Retinal pigment epithelial cell (primary cell): ENCODE measurements at regions not wholly inside any gene's neighbourhood (a gene's known extent, or its start where the extent isn't known, plus 50 kb on each side); places are given as distances from the start of the nearest gene placed in this dataset.

Source experiments
- DNase-seq: peaks from one replicate; pipeline ENCODE4 v3.0.0-alpha.2; 2010; ENCODE audit warnings: low read depth
- H3K4me3 ChIP-seq: 2 replicates; pipeline ENCODE4 v1.5.1; 2011; ENCODE audit warnings: mild to moderate bottlenecking, low read length, control low read depth, moderate library complexity
- CTCF ChIP-seq: conservative IDR thresholded peaks from 2 replicates; pipeline ENCODE4 v1.5.1; 2011; ENCODE audit warnings: low read depth, low read length, control low read depth, inconsistent platforms

- no peak for DNase-seq
- H3K4me3 ChIP-seq = no peak overlapping the region
- TF ChIP-seq CTCF = no peak
Observed at GRCh38 chr15:47622055-47622454, 95.2 kb upstream of the SEMA6D start.

DNA sequence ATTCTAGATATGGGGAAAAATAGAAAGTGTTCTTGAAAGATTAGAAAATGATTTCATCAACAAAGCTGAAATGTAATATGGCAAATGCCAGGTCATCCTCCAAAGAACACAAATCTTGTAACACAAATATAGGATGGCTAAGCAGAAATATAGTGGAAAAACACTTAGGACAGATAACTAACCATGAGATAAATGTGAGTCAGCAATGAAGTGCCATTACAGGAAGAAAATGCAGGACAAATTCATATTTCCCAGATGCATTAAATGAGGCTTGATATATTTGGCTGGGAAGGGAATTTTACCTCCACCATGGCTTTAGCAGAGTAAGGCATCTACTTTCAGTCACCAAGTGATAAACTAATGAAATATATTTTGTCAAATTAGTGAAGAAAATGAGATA is 92.8 kb upstream of the SEMA6D start:
- DNase-seq = no peak
- TF ChIP-seq CTCF = no peak
- H3K4me3 ChIP-seq = no peak overlapping the region

DNA sequence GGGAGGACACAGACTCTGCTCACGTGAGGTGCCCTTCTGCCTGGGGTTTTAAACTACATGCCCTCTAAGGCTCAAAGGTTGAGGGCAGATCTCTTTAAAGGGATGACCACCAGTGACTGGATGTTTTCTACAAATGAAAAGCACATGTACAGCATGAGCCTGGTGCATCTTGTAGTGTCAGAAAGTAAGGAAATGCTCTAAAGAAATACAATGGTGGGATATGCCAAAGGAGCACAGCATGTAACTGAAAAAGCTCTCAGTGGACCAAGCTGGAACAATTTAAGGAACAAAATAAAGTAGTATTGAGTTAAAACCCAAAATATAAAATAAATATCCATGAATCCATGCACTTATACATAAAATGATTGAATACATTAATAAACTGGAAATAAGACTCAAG is 78.3 kb upstream of the SEMA6D start:
- no peak overlapping the region for H3K4me3 ChIP-seq
- no peak for DNase-seq
- TF ChIP-seq CTCF = no peak

DNA sequence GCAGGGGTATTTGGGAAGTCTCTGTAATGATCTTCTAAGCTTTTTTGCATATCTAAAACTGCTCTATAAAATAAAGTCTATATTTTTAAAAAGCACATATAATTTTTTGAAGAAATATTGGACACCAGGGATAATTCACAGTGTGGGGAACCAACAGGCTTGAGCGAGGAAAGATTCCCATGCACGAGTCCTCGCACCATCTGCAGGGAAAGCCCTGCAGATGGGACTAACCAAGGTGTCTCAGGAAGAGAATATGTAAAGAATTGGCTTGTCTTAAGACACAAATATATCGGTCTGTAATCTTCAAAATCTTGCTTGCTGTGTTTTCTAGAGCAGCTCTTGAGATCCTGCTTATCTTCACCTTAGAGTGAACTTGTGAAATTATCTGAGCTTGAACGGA is 77.2 kb upstream of the SEMA6D start:
- no peak for DNase-seq
- TF ChIP-seq CTCF = no peak
- H3K4me3 ChIP-seq = no peak overlapping the region

DNA sequence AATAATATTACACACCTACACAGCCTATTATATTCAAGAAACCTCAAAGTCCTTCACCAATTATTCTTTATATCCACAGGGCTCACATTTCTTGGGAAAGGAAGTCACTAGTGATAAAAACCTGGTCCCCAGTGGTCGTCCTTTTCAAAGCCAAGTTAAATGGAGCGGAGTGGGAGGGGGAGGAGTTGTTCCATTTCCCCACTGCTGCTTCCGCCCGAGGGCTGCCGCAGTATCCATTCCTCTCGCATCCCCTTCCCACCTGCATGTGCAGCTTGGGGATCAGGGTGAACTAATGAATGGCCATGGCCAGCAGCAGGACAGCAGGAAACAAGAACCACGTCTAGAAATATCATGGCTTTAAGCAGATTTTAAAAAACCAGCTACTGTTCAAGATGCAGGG is 76.4 kb upstream of the SEMA6D start:
- H3K4me3 ChIP-seq = no peak overlapping the region
- TF ChIP-seq CTCF = no peak
- no peak for DNase-seq

DNA sequence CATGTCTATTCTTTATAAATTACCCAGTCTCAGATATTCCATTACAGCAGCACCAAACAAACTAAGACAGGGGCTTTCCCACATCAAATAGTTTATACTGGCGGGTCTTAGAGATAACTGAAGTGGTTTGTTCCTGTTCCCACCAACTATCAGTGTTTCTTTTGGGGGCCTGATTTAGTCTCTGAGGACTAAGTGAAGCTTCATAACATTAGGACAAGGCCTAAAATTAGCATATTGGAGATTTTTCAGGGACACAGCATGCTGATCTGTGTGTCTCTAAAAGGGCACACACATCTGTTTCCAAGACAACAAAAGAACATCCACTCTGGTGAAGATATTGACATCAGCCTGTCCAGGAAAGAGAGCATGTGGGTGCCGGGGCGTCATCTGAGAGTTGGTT is 72.6 kb upstream of the SEMA6D start:
- TF ChIP-seq CTCF = no peak
- DNase-seq = no peak
- H3K4me3 ChIP-seq = no peak overlapping the region

DNA sequence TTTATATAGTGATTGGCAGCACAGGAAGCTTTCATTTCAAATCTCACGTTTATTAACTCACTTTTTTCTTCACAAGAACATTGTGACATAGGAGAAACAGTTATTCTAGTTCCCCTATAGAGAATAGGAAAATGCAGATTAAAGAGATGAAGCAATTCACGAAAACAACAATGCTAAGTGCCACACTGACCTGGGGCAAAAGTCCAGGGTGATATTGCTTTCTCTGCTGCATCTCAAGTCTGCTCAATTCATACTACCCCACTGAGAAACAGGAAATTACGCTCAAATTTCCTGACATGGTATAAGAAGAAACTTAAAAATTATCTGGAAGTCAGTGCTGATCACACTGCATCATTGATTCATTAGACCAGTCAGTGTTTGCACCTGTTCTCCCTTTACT is 66.7 kb upstream of the SEMA6D start:
- no peak overlapping the region for H3K4me3 ChIP-seq
- no peak for DNase-seq
- TF ChIP-seq CTCF = no peak
